NT2/D1 (cell line): ENCODE measurements at regions not wholly inside any gene's neighbourhood (a gene's known extent, or its start where the extent isn't known, plus 50 kb on each side); places are given as distances from the start of the nearest gene placed in this dataset.

Source experiments
- SUZ12 ChIP-seq: IDR thresholded peaks from 2 replicates; pipeline ENCODE4 v1.6.1; 2011; ENCODE audit not compliant: insufficient read length, insufficient read depth; ENCODE audit errors: extremely low read depth
- YY1 ChIP-seq: IDR thresholded peaks from 2 replicates; pipeline ENCODE4 v1.6.1; 2011; ENCODE audit not compliant: insufficient read length, insufficient read depth

DNA sequence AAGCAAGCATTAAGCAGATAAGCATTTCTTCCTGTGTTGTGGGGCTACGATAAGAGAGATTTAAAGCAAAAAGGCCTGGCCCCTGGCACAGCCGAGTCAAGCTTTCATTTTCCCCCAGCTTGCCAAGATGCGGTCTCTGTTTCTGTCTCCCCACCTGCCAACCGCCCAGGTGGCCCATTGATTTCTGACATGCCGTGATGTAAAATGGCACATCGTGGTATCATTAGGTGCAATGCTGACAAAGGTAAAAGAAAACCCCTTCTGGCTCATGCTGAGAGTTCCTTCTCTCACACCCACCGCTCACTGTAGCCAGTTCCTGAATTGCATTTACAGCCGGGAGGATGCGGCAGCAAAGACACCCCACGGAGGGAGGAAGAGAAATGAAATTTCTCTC is 62.8 kb downstream of the BOD1L2 start:
- no peak for TF ChIP-seq SUZ12
- no peak for TF ChIP-seq YY1
